H54 (cell line): ENCODE measurements at regions not wholly inside any gene's neighbourhood (a gene's known extent, or its start where the extent isn't known, plus 50 kb on each side); places are given as distances from the start of the nearest gene placed in this dataset.

Source experiments
- DNase-seq: peaks from one replicate; pipeline ENCODE4 v3.0.0; 2011; ENCODE audit warnings: low spot score, mixed read lengths; ENCODE audit not compliant: insufficient read length
- FAIRE-seq: peaks from 3 replicates; lab custom pipeline; 2011; peaks lifted over from hg19 to GRCh38; lab: Jason Lieb, UNC
- POLR2A ChIP-seq: IDR thresholded peaks from 2 replicates; pipeline ENCODE4 v1.6.1; 2011; ENCODE audit warnings: low read depth, mild to moderate bottlenecking, low read length

DNA sequence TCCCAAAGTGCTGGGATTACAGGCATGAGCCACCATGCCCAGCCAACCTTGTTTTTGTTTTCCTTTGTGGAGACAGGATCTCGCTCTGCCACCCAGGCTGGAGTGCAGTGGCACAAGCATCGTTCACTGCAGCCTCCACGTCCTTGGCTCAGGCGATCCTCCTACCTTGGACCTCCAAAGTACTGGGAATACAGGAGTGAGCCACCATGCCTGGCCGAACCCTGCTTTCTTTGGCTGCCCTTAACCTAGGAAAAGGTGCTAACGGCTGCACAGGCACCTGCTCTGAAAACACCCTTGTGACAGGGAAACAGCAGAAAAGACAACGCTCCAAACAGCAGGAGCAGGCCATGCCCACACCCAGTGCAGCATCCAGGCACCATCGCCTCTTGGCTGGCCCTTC lies 71.9 kb downstream of the OAT start:
- no peak for TF ChIP-seq POLR2A
- no peak for FAIRE-seq

DNA sequence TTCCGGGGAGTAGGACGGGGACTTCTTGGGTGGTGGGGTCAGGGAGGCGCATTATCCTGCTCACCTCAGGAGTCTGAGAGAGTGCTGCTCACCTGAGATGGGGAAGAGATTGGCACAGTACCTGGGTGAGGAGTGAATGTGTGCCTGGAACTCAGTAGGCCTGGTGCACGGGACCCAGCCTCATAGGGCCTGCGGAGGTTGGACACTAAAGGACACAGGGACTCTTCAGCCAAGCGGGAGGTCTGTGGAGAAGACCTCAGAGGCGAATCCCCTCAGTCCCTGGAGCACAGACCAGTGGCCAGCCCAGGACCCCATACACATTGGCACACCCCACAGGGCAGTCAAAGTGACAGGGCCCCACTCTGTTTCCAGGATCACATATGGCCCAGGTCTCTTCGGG lies 73.2 kb downstream of the OAT start:
- FAIRE-seq: no peak
- no peak for TF ChIP-seq POLR2A
- DNase-seq: no peak

More for the DNA sequence above, 71.9 kb downstream of the OAT start:
- no peak for DNase-seq

DNA sequence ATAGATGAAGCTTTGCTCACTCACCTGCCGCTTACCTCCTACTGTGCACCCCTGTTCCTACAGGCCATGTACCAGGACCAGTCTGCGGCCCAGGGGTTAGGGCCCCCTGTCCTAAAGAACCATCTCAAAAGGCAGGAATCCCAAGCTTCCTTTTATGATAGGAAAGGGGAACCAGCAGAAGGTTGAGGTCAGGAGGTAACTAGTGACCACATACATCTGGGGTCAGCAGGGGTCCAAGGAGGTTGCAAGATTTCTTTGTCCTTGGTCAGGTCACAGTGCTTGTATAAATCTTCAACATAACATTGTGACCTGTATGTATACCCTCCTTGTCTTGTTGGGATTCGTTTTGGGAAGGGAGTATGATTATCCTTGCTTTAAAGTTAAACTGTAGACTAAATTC lies 73.8 kb downstream of the OAT start:
- DNase-seq (no peak), FAIRE-seq (no peak)
- no peak for TF ChIP-seq POLR2A

DNA sequence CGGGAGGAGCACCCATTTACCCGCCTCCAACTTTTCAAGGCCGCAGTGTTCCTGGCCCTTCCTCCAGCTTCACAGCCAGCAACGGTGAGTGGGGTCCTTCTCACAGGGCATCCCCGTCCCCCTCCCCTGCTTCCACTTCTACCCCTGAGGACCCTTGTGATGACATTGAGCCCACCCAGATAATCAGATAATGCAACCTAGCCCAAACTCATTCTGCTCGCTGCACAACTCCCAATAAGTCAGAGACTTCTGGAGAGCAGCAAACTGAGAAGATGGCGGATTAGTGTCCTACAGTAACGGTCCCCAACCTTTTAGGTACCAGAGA lies 74.5 kb downstream of the OAT start:
- DNase-seq: no peak
- no peak for FAIRE-seq
- no peak for TF ChIP-seq POLR2A

DNA sequence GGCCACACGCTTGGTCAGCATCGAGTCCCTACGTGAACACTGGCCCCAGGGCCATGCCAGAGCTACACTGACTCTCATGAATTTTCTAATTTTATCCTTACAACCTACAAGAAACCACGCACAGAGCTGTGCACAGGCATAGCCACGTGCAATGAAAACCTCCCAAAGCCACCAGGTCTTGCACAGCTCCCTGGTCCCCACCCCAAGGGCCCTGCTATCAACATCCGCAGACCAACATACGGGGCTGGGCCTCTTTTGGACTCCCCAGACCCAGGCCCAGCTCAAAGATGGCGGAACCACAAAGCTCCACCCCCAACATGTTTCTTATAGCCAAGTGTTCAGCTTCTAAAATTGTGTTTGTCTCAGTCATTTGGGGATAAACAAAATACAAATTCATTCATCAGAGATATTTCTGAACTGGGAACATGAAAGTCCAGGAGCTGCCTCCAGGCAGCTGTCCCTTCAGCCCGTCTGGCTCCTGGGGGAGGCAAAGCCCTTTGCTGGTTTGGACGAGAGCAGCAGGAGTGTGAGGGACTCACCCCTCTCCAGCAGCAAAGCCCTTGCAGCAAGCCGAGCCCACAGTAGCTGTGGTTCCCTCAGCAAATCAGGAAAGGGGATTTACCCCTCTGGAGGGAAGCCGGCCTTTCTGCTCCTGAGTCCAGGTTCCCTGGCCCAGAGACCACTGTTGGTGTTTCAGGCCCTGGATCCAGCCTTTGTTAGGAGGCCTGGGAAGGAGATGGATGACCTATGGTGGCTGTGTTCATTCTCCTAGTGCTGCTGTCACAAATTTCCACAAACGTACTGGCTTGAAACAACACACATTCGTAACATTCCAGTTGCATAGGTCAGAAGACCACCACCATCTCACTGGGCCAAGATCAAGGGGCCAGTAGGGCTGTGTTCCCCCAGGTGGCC lies 75.1 kb downstream of the OAT start:
- DNase-seq: no peak
- no peak for TF ChIP-seq POLR2A
- no peak for FAIRE-seq

DNA sequence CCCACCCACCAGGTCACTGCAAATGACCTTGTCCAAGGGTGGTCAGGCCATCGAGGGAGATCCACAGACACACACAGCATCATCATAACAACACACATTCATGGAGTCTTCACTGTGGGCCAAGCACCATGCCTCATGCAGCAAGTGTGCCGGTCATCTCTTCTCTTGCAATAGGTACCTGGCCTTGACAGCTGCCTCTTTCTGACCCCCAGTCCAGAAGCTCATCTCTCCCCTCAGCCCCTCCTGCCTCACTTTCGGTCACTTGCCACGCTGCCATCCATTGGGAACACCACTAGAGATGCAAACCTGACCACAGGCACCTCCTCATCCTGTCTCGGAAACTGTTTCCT lies 75.9 kb downstream of the OAT start:
- FAIRE-seq: no peak
- TF ChIP-seq POLR2A: no peak
- DNase-seq: no peak

DNA sequence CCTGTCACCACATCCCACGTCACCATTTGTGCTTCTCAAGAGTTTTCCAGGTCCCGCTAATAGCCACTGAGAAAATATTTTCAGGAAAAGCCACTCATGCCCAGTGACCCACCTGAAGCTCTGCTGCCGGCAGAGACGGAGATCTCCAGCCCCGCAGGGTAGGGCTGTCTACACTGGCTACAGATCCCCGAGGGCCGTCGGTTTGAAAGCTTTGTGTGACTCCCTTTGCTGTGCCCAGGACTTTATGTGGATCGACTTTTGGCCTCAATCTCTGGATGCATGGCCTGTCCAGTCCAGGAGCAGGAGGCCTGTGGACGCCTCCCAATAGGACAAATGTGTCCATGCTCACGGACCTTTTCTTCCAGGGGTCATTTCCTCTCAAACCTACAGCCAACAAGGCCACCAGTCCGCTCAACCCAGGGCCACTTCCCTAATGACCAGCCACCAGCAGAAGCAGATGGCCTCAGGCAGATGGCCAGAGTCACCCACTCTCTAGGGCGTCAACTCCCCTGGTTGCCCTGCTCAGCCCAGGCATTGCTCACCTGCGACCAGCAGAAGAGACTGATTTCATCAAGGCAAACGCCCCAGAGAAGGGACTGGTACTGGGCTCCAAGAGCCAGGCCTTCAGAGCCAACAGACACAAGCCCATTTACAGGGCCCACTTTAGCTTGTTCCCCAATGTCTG lies 76.4 kb downstream of the OAT start:
- no peak for DNase-seq
- no peak for FAIRE-seq
- no peak for TF ChIP-seq POLR2A

DNA sequence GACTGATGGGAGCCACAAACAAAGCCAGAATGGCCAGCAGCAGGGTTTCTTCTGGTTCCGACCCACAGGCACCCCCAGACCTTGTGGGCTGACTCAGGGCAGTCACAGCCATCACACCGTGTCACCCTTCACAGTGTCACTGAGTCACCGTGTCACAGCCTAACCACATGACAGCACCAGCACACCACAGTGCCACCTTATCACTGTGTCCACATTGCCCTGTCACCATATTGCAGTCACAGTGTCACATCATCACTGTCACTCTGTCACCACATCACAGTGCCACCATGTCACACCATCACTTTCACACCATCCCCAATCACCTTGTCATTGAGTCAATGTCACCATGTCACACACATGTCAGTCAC lies 77.0 kb downstream of the OAT start:
- DNase-seq: no peak
- TF ChIP-seq POLR2A: no peak
- no peak for FAIRE-seq

DNA sequence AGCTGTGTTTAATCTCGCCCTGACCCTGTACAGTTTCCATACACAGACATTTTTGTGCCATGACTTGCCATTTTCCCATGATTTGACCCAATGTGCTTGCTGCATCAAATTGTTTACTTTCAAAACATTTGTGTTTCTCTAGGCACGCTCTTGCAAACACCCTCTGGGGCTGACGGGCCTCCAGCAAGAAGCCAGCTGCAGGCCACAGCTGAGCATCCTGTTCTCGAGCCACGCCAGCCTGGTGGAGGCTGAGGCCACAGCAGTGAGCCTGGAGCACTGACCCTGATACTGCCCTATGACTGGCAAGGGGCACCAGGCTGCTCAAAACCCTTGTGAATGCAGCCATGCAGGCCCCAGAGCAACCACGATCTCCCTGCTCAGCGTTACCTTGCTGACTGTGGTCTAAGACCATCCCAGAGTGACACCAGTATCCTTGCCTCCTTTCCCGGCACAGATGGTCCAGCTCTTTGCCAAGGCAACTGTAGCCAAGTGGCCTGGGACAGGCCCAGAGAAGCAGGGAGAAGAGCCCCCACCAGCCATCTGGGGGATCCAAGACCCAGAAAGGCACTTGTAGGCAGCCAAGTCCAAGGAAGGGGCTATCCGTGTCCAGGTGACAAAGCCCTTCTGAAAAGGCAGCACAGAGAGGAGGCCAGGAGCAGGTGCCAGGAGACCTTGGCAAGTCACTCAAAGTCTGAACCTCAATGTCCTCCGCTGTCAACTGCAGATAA lies 78.5 kb downstream of the OAT start:
- DNase-seq: no peak
- no peak for TF ChIP-seq POLR2A
- FAIRE-seq: no peak

DNA sequence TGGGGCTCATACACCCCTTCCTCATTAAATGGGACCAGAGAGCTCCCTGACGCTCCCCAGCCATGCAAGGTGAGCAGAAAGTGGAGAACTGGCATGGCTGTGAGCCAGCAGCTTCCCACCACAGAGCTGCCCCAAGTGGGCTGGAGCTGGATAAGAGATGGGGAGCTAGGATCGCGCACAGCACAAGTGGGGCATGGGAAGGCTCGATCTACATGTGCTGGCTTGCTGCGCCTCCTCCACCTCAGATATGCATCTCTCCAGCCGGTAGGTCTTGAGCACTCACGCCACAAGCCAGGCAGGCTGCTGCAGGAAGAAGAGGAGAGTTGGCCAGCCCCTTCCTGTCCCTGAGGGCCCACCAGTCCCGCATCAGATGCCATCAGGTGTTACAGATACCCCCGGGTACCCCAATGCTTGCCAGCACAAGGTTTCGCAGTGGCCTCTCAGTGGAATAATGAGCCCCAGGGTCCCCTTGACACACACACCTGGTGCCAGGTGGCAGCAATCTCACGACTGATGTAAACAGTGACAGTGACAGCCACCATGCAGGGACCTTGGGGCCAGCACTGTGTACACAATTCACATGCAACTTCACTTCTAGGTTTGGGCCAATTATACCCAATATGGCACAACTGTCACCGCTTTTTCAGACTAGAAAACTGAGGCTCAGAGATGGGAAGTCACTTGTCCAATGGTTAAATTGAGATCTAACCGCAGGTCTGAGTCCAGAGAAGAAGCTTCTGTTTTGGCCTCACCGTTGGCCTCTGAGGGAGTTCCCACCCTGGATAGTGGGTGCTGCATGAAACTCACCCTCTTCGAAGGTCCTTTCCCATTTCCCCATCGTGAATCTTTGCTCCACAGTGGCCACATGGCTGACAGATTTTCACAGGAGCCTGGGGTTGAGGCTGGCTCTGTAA lies 79.3 kb downstream of the OAT start:
- no peak for TF ChIP-seq POLR2A
- DNase-seq (no peak), FAIRE-seq (no peak)

DNA sequence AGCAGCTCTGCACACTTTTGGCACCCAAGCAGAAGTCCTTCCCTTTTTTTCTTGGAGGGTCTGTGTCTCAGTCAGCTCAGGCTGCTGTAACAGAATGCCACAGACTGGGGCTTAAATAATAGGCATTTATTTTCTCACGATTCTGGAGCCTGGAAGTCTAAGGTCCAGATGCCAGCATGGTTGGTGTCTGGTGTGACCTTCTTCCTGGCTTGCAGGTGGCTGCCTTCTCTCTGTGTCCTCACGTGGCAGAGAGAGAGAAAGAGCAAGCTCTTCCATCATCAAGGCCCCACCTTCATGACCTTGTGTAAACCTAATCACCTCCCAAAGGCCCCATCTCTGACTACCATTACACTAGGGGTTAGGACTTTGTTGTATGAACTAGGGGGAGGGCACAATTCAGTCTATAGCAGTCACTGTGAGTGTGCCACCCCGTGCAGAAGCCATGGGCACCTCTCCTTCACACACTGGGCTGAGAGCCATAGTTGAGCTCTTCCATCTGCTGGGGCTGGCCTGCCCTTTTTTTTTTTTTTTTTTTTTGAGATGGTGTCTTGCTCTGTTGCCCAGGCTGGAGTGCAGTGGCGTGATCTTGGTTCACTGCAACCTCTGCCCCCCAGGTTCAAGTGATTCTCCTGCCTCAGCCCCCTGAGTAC lies 80.3 kb downstream of the OAT start:
- no peak for DNase-seq
- no peak for TF ChIP-seq POLR2A
- no peak for FAIRE-seq

DNA sequence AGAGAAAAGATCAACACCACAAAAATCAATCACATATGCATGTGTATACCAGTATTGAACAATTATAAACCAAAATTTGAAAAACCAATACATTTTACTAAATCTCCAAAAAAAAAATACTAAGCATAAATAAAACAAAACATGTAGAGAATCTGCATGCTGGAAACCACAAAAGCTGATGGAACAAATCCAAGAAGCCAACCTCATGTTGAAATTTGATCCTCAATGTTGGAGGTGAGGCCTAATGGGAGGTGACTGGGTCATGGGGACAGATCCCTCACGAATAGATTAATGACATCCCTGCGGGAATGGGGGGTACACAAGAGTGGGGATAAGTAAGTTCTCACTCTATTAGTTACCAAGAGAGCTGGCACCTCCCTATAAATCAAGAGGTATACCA lies 82.5 kb downstream of the OAT start:
- no peak for TF ChIP-seq POLR2A
- no peak for FAIRE-seq
- DNase-seq: no peak

DNA sequence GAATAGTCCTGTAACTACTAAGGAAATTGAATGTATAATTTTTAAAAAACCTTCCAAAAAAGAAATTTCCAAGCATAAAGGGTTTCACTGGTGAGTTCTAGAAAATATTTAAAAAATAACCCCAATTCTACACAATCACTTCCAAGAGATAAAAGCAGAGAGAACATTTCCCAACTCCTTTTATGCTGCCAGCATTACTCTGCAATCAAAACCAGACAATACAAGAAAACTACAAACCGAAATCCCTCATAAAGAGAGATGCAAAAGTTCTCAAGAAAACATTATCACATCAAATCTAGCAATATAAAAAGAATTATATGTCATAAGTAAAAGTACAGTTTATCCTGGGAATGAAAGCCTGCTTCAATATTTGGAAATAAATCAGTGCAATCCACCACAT lies 84.8 kb downstream of the OAT start:
- FAIRE-seq (no peak), DNase-seq (no peak)
- TF ChIP-seq POLR2A: no peak
